GM21423 (cell line): ENCODE measurements at regions not wholly inside any gene's neighbourhood (a gene's known extent, or its start where the extent isn't known, plus 50 kb on each side); places are given as distances from the start of the nearest gene placed in this dataset.

Experiments used
- ATAC-seq: cut with Tn5 transposase; IDR thresholded peaks from one replicate; pipeline ENCODE4 v1.9.1; 2021; ENCODE audit warnings: mild to moderate bottlenecking, moderate library complexity; ENCODE audit not compliant: unreplicated experiment

- ATAC-seq = no peak
These were observed 150.6 kb downstream of the GAS1 start for GRCh38 chr9:86796666-86797065.

- ATAC-seq = no peak
These were observed 151.3 kb downstream of the GAS1 start for GRCh38 chr9:86795823-86796553.

- ATAC-seq = no peak
These were observed 152.3 kb downstream of the GAS1 start for GRCh38 chr9:86795047-86795442.

GRCh38 chr9:86794391-86795046 lies 152.8 kb downstream of the GAS1 start:
- no peak for ATAC-seq

GRCh38 chr9:86792136-86792535 lies 155.2 kb downstream of the GAS1 start:
- no peak for ATAC-seq

DNA sequence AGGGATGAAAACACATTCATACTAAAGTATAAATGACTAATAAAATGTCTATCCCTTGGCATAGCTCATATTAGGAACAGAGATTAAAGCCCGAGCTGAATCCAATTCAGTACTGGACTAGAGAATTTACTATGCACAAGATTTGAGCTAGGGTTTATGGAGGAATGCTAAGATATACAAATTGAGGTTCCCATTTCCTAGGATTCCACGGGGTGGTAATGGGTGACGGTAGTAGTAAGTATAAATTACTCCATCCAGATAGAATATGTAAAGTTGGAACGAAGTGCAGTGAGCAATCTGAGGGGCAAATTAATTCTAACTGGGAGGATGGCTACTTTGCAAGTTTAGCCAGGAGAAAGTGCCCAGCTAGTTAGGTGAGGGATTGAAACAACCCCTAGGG lies 156.5 kb downstream of the GAS1 start:
- no peak for ATAC-seq

- ATAC-seq = no peak
These were observed 158.8 kb downstream of the GAS1 start for GRCh38 chr9:86788456-86788855.

GRCh38 chr9:86783884-86784283 lies 163.4 kb downstream of the GAS1 start:
- ATAC-seq = no peak

- ATAC-seq = no peak
These were observed 164.5 kb downstream of the GAS1 start for GRCh38 chr9:86782831-86783230.

- ATAC-seq = no peak
These were observed 168.5 kb downstream of the GAS1 start for GRCh38 chr9:86778761-86779160.

GRCh38 chr9:86775718-86776117 lies 171.6 kb downstream of the GAS1 start:
- ATAC-seq = no peak

DNA sequence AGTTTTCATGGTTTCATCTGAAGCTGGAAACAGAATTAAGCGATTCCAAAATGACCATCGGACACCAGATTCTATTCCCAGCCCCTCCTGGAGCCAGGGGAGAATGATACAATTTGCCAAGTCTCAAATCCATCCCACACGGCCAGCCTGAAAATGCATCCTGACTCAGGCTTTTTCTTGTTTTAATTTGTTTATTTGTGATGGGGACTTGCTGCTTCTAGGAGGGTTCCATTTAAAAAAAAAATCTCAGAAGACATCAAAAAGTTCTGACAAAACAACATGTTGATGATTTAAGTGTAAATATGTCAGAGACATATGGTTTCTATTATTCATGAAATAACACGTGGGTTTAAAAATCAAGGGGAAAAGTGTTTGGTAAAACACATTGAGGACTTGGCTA lies 173.2 kb downstream of the GAS1 start:
- ATAC-seq = no peak

- no peak for ATAC-seq
These were observed 173.8 kb downstream of the GAS1 start for GRCh38 chr9:86773422-86773945.

GRCh38 chr9:86772635-86772993 lies 174.7 kb downstream of the GAS1 start:
- no peak for ATAC-seq

DNA sequence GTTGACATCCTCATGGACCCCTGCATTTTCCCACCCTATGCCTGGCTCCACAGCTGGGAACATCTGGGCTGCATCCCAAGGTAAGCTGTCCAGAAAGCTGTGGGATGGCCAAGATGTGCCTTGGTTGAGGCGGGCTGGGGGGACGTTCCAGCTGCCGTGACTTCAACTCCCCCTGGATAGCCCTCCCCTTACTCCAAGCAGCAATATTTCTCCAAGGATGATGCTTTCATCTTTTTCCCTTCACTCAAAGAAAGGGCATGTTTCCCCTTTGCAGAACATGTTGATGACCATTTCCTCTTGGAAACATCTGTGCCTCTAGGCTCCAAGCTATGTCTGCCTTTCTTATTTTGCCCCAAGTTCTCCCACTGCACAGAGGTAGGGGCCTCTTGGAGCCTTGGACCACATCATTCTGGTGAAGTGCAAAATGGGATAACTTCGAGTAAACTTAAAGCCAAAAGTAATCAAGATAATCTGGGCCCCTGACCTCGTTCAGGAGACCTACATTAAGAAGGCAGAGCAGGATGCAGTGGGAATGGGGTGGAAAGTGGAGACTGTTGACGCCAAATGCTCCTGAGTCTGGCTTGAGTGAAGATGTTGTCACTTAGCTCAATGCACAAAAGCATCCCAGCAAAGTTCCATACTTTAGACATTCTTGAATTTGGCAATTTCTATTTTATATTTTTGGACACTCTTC lies 175.2 kb downstream of the GAS1 start:
- ATAC-seq = no peak

GRCh38 chr9:86771420-86771819 lies 175.9 kb downstream of the GAS1 start:
- no peak for ATAC-seq

DNA sequence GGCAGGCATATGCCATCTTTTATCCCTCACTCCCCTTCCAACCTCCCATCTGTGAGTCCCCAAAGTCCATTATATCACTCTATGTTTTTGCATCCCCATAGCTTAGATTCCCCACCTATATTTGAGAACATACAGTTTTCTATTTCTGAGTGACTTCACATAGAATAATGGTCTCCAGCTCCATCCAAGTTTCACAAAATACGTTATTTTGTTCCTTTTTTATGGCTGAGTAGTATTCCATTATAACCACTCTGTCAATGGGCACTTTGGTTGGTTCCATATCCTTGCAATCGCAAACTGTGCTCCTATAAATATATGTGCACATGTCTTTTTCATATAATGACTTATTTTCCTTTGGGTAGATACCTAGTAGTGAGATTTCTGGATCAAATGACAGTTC lies 178.6 kb downstream of the GAS1 start:
- no peak for ATAC-seq

DNA sequence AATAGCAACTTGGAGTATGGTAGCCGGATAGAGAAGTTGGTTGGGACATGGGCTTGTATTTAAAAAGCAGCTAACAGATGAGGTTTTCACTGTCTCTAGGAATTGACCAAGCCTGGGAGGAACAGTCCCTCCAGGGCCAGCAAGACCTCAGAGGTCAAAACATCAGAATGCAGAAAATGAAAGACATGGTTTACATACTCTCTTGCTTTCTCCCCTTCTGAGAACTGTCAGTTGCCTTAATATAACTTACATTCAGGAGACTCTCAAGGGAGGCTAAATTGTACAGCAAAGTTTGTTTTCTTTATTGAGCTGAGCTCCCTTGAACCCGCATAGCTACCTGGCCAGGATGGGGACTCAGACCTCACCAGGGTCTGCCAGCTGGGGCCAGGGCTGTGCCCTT lies 179.3 kb downstream of the GAS1 start:
- no peak for ATAC-seq

DNA sequence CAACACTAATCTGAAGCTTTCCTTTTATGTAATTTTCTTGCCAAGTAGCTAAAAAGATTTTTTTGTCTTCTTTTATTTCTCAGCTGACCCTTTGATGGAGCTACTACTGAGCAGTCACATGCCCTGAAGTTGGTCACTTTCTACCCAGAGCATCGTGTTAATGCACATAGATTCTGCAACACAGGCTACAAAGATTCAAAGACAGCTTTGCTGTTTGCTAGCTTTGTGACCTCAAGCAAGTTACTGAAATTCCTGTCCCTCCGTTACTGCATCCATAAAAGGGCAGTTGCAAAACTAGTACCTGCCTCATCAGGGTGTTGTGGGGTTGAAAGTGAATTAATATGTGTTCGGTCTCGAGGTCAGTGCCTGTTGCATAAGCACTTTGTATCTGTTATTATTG lies 179.9 kb downstream of the GAS1 start:
- ATAC-seq = no peak

DNA sequence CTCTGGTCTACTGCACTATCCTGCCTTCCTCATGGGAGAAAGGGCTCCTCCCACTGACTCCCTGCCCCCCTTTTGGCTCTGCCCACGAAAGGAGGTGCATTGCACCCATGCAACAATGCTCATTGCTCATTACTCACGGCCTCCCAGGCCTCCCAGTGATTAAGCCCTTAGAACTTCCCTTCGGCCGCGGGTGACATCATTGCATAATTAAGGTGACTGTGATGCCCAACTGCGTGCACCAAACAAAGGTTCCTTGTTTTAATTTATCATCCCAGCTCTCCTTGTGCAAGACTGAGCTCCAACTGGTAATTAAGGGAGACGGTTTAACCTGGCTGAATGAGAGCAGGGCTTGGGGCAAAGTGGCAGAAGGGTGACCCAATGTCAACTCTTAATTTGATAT lies 180.4 kb downstream of the GAS1 start:
- no peak for ATAC-seq

DNA sequence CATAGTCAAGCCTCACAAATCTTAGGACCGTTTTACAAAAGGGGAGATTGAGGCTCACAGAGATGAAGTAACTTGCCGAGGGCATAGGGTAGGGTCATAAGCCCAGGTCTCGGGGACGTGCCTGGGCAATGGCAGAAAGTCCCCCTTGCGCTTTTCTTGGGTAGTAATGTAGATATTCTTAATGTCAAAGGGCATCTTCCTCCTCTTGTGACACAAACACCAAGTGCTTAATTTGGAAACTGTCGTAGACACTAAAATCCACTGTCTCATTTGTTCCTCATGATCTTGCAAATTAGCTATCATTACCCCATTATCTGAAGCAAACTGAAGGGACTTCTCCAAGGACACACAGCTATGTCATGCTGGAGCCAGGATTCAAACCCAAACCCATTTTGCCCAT lies 180.8 kb downstream of the GAS1 start:
- ATAC-seq = no peak
